GM12891 (cell line): ENCODE measurements at regions not wholly inside any gene's neighbourhood (a gene's known extent, or its start where the extent isn't known, plus 50 kb on each side); places are given as distances from the start of the nearest gene placed in this dataset.

Source experiments
- PAX5 ChIP-seq: IDR thresholded peaks from 2 replicates; pipeline ENCODE4 v1.6.1; 2011; ENCODE audit warnings: low read length, moderate library complexity, mild to moderate bottlenecking; ENCODE audit not compliant: insufficient read depth, severe bottlenecking
- POLR2A ChIP-seq: IDR thresholded peaks from 2 replicates; pipeline ENCODE4 v1.6.1; 2011; ENCODE audit warnings: low read depth, low read length, control low read depth

- TF ChIP-seq PAX5 = no peak
- TF ChIP-seq POLR2A = no peak
These were observed 763.4 kb upstream of the ARGLU1 start for GRCh38 chr13:107331359-107331758.
